Lung (tissue), 11 donors: ENCODE measurements at regions not wholly inside any gene's neighbourhood (a gene's known extent, or its start where the extent isn't known, plus 50 kb on each side); places are given as distances from the start of the nearest gene placed in this dataset.

ENCODE experiments used
- ATAC-seq: fragments of 200-7000 bp; cut with Tn5 transposase; one replicate; pipeline ENCODE4 v1.9.1; 2020; ENCODE audit warnings: moderate number of reproducible peaks; ENCODE audit not compliant: insufficient read depth, low FRiP score
- DNase-seq, 3 donors: peaks; one replicate each; pipeline ENCODE4 v3.0.0-alpha.2; 2013 to 2017
- H3K27ac ChIP-seq, 2 donors: one replicate each; pipeline ENCODE4 v1.5.1; 2013; ENCODE audit warnings: mild to moderate bottlenecking in 2 of 2, moderate library complexity in 2 of 2, control low read depth in 1 of 2, inconsistent platforms in 1 of 2, low read depth in 1 of 2, low read length in 1 of 2
- H3K27me3 ChIP-seq, 3 donors: one replicate each; pipeline ENCODE4 v1.5.1; 2013; ENCODE audit warnings: low read length in 2 of 3; ENCODE audit not compliant: control insufficient read depth in 3 of 3, insufficient read depth in 3 of 3
- H3K36me3 ChIP-seq, 4 donors: one replicate each; pipeline ENCODE4 v1.5.1; 2013; ENCODE audit warnings: low read length in 4 of 4, mild to moderate bottlenecking in 1 of 4, moderate library complexity in 1 of 4; ENCODE audit not compliant: control insufficient read depth in 4 of 4, insufficient read depth in 4 of 4
- H3K4me1 ChIP-seq, 5 donors: one replicate each; pipeline ENCODE4 v1.5.1; 2013; ENCODE audit warnings: low read length in 5 of 5, mild to moderate bottlenecking in 2 of 5, moderate library complexity in 1 of 5; ENCODE audit not compliant: control insufficient read depth in 5 of 5, insufficient read depth in 5 of 5
- H3K4me3 ChIP-seq: one replicate; pipeline ENCODE4 v1.5.1; 2013; ENCODE audit warnings: mild to moderate bottlenecking, control low read depth, moderate library complexity
- H3K9ac ChIP-seq, 2 donors: one replicate each; pipeline ENCODE4 v1.5.1; 2013; ENCODE audit warnings: low read length in 2 of 2, control low read depth in 1 of 2; ENCODE audit not compliant: insufficient read depth in 1 of 2
- H3K9me3 ChIP-seq, 4 donors: one replicate each; pipeline ENCODE4 v1.5.1; 2013; ENCODE audit warnings: low read length in 3 of 4, mild to moderate bottlenecking in 1 of 4, moderate library complexity in 1 of 4; ENCODE audit not compliant: control insufficient read depth in 4 of 4, insufficient read depth in 3 of 4
- WGBS, 2 donors: extraction: QIAGEN DNeasy Blood & Tissue Kit; methylation state at CpG; one replicate each; pipeline ENCODE4 v1.1.7; 2013; 5-methylcytosine and 5-hydroxymethylcytosine counted together
- TF ChIP-seq, protein P1 (sequence below): IDR thresholded peaks from 2 replicates; pipeline ENCODE4 v1.5.1; 2012; ENCODE audit warnings: mild to moderate bottlenecking; ENCODE audit errors: control extremely low read depth, extremely low read depth
- donor health status: control.
- donor health status: control.
- donor health status: Bipolar disorder and iron deficiency.
- donor health status: healthy.
- donor health status: DM: yes; HTN: yes; CAD: no.

DNA sequence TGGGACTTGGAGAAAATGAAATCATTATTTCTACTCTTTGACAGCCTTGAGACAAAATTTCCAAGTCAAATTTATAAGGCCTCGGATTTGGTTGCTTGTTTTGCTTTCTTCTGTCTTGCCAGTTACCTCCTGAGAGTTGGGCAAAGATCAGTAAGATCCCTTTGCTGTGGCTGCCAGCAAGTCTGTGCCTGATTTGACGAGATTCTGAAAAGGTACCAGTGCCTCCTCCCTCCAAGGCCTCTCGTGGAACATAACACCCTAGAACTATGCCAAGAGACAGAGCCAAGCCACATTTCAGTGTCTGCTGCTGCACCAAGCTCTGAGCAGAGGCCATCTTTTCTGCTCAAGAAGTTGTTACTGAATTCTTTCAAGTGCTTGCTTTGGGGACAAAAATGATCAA is 61.0 kb downstream of the GTPBP8 start:
- Histone ChIP-seq H3K4me3 (no peak overlapping the region), H3K27me3 (no peaks in the 10 kb centered on the region), H3K4me1 (peaks cover 0 to 15% (median 4%) of the 10 kb centered on the region in 5 donors), H3K9me3 (no peaks in the 10 kb centered on the region), H3K9ac (no peak overlapping the region), H3K36me3 (no peaks in the 10 kb centered on the region), H3K27ac (no peak overlapping the region)
- DNase-seq (peak in 2 of 3 donors; percentile 35 to 52), ATAC-seq (no peak)
- WGBS, 2 donors, result 57 to 74% methylated on average over 3 of the region's 3 CpGs
- TF ChIP-seq, protein P1, sequence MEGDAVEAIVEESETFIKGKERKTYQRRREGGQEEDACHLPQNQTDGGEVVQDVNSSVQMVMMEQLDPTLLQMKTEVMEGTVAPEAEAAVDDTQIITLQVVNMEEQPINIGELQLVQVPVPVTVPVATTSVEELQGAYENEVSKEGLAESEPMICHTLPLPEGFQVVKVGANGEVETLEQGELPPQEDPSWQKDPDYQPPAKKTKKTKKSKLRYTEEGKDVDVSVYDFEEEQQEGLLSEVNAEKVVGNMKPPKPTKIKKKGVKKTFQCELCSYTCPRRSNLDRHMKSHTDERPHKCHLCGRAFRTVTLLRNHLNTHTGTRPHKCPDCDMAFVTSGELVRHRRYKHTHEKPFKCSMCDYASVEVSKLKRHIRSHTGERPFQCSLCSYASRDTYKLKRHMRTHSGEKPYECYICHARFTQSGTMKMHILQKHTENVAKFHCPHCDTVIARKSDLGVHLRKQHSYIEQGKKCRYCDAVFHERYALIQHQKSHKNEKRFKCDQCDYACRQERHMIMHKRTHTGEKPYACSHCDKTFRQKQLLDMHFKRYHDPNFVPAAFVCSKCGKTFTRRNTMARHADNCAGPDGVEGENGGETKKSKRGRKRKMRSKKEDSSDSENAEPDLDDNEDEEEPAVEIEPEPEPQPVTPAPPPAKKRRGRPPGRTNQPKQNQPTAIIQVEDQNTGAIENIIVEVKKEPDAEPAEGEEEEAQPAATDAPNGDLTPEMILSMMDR, result no peak

DNA sequence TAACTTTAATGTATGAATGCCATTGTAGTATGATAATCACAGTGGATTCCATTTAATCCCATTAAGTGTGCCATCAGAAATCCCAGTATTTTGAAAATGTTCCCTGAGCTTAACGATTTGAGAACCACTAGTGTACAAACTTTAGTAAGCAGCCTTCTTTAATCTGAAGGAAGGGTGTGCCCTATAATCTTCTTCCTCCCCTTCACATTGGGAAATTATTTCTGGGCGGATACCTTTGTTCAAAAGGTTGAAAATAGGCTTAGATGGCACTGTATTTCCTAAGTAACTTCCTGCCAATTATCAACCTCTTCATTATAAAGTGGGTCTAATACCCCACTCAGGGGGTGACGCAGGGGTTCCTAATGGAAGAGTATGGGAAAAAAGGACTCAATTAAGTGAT is 62.4 kb downstream of the GTPBP8 start:
- Histone ChIP-seq H3K9ac (no peak overlapping the region), H3K27ac (no peak overlapping the region), H3K27me3 (no peaks in the 10 kb centered on the region), H3K9me3 (no peaks in the 10 kb centered on the region), H3K4me3 (no peak overlapping the region), H3K4me1 (peaks cover 0 to 15% (median 4%) of the 10 kb centered on the region in 5 donors), H3K36me3 (no peaks in the 10 kb centered on the region)
- DNase-seq (no peak), ATAC-seq (no peak)
- TF ChIP-seq, protein P1, result no peak
- 49 to 57% methylated on average over 3 of the region's 3 CpGs for WGBS, 2 donors

DNA sequence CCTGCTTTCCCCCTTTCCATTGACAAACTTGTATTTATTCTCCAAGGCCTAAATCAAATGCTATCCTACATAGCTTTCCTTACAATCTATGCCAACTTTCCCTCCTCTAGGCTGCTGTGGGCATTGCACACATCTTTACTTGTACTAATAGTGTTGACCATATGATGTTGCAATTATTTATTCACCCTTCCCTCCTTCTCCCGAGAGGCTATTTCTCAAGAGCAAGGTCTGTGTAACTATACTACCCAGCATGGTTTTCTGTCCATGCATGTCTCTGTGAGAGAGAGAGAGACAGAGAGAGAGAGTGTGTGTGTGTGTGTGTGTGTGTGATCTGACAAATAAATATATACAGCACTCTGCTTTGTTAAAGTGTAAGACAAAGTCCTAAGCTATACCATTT is 63.8 kb downstream of the GTPBP8 start:
- Histone ChIP-seq H3K9ac (no peak overlapping the region), H3K4me3 (no peak overlapping the region), H3K27ac (no peak overlapping the region), H3K4me1 (peaks cover 0 to 15% (median 4%) of the 10 kb centered on the region in 5 donors), H3K27me3 (no peaks in the 10 kb centered on the region), H3K36me3 (no peaks in the 10 kb centered on the region), H3K9me3 (no peaks in the 10 kb centered on the region)
- TF ChIP-seq, protein P1, result no peak
- 0% methylated on average over 1 of the region's 1 CpG for WGBS, 2 donors
- peak; percentile 60 for ATAC-seq
- DNase-seq, result peak in 2 of 3 donors; percentile 27 to 55

DNA sequence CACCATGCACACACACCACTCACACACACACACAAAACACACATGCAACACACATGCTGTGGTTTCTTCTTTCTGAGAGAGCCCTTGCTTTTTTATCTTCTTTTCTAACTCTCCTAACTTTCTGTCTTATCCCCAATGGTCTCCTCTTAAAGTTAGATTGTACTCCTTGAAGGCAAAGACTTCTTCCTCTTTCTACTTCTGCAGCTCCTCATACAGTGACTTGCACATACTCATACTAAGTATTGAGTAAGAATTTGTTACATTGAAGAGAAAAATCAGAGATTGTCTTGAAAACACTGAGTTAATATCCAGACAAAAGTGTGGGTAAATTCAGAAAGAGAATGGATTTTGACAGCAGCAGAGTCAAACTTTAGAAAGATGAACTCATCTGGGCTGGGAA is 64.4 kb downstream of the GTPBP8 start:
- Histone ChIP-seq H3K9me3 (no peaks in the 10 kb centered on the region), H3K4me3 (no peak overlapping the region), H3K27ac (no peak overlapping the region), H3K27me3 (no peaks in the 10 kb centered on the region), H3K9ac (no peak overlapping the region), H3K4me1 (peaks cover 0 to 15% (median 4%) of the 10 kb centered on the region in 5 donors), H3K36me3 (no peaks in the 10 kb centered on the region)
- DNase-seq (no peak), ATAC-seq (no peak)
- TF ChIP-seq, protein P1, result no peak
